Hepatocyte (in vitro differentiated cells): ENCODE measurements at regions not wholly inside any gene's neighbourhood (a gene's known extent, or its start where the extent isn't known, plus 50 kb on each side); places are given as distances from the start of the nearest gene placed in this dataset.

Experiments
- CTCF ChIP-seq: fragments of 200-600 bp; sonication (generic); IDR thresholded peaks from 2 replicates; pipeline ENCODE4 v1.5.1; 2016; ENCODE audit warnings: antibody characterized with exemption, mild to moderate bottlenecking; ENCODE audit not compliant: poor library complexity
- EZH2 ChIP-seq: fragments of 200-600 bp; sonication (generic); IDR thresholded peaks from 2 replicates; pipeline ENCODE4 v1.6.1; 2016; ENCODE audit warnings: antibody characterized with exemption, mild to moderate bottlenecking, borderline replicate concordance
- EZH2phosphoT487 ChIP-seq: fragments of 200-600 bp; sonication (generic); IDR thresholded peaks from one replicate; pipeline ENCODE4 v1.6.1; 2018; ENCODE audit warnings: antibody characterized with exemption, mild to moderate bottlenecking, low read depth, moderate library complexity; ENCODE audit not compliant: unreplicated experiment, severe bottlenecking

GRCh38 chr2:60214626-60214875 lies 338.9 kb downstream of the BCL11A start:
- TF ChIP-seq CTCF, result no peak
- TF ChIP-seq EZH2, result no peak
- TF ChIP-seq EZH2phosphoT487, result no peak
